SK-N-SH (cell line): ENCODE measurements at regions not wholly inside any gene's neighbourhood (a gene's known extent, or its start where the extent isn't known, plus 50 kb on each side); places are given as distances from the start of the nearest gene placed in this dataset.

Source experiments
- CTCF ChIA-PET: fragments of 300-600, 350-600 bp; formaldehyde crosslinking; extraction: SDS; loops from one replicate; lab custom pipeline; 2021; lab: Yijun Ruan, JAX
- POLR2A ChIA-PET: fragments of 350-600 bp; sonication (Branson Sonifier 250); formaldehyde crosslinking; extraction: SDS; loops from one replicate; lab custom pipeline; 2020; ENCODE audit warnings: antibody characterized with exemption, inconsistent platforms; lab: Yijun Ruan, JAX
- DNase-seq: peaks from one replicate; pipeline ENCODE4 v3.0.0; 2012
- H2AFZ ChIP-seq: fragments of 200-600 bp; sonication (generic); 2 replicates; pipeline ENCODE4 v1.8.1; 2016; ENCODE audit warnings: antibody characterized with exemption, mild to moderate bottlenecking, low read depth
- H3F3A ChIP-seq: fragments of 200-600 bp; sonication (generic); replicated peaks from 2 replicates; pipeline ENCODE3; 2016; ENCODE audit warnings: antibody characterized with exemption, mild to moderate bottlenecking; ENCODE audit not compliant: insufficient read depth
- H3K27ac ChIP-seq, 2 experiments: fragments of 200-500 bp in 1 of 2; fragments of 200-600 bp in 1 of 2; sonication (Bioruptor generic) in 1 of 2; sonication (generic), shearing (Covaris generic) in 1 of 2; 2 replicates each; pipeline versions ENCODE4 v1.5.1 to v1.6.1; 2014 to 2016; ENCODE audit warnings: low read depth in 2 of 2, inconsistent platforms in 1 of 2, low read length in 1 of 2, mild to moderate bottlenecking in 1 of 2, mixed read lengths in 1 of 2
- H3K27me3 ChIP-seq: fragments of 200-600 bp; sonication (generic), shearing (Covaris generic); 2 replicates; pipeline ENCODE4 v1.6.1; 2016; ENCODE audit warnings: mixed run types; ENCODE audit not compliant: insufficient read depth
- H3K36me3 ChIP-seq, 2 experiments: fragments of 200-500 bp in 1 of 2; fragments of 200-600 bp in 1 of 2; sonication (Bioruptor generic) in 1 of 2; sonication (generic) in 1 of 2; replicated peaks in 1 of 2; 2 replicates each; pipeline versions ENCODE3 to v1.5.1; 2014 to 2016; ENCODE audit warnings: low read length in 1 of 2, mild to moderate bottlenecking in 1 of 2; ENCODE audit not compliant: insufficient read depth in 2 of 2, control insufficient read depth in 1 of 2
- H3K4me1 ChIP-seq, 2 experiments: fragments of 200-500 bp in 1 of 2; fragments of 200-600 bp in 1 of 2; sonication (Bioruptor generic) in 1 of 2; sonication (generic), shearing (Covaris generic) in 1 of 2; 2 replicates each; pipeline versions ENCODE4 v1.5.1 to v1.6.1; 2014 to 2016; ENCODE audit warnings: low read depth in 1 of 2, low read length in 1 of 2, mixed run types in 1 of 2; ENCODE audit not compliant: insufficient read depth in 2 of 2, control insufficient read depth in 1 of 2
- H3K4me2 ChIP-seq: fragments of 200-600 bp; sonication (generic), shearing (Covaris generic); 2 replicates; pipeline ENCODE4 v1.6.1; 2017; ENCODE audit warnings: mixed run types
- H3K4me3 ChIP-seq, 2 experiments: fragments of 200-500 bp in 1 of 2; fragments of 200-600 bp in 1 of 2; sonication (Bioruptor generic) in 1 of 2; sonication (generic), shearing (Covaris generic) in 1 of 2; 2 replicates each; pipeline versions ENCODE4 v1.5.1 to v1.8.1; 2014 to 2016; ENCODE audit warnings: low read depth in 2 of 2, inconsistent platforms in 1 of 2, low read length in 1 of 2, mild to moderate bottlenecking in 1 of 2, mixed read lengths in 1 of 2, moderate library complexity in 1 of 2
- H3K79me2 ChIP-seq: fragments of 200-600 bp; sonication (generic); 2 replicates; pipeline ENCODE4 v1.8.1; 2017; ENCODE audit warnings: mild to moderate bottlenecking; ENCODE audit not compliant: insufficient read depth
- H3K9ac ChIP-seq: fragments of 200-600 bp; sonication (generic); 2 replicates; pipeline ENCODE4 v1.6.1; 2017; ENCODE audit warnings: mixed run types
- H3K9me2 ChIP-seq: fragments of 200-600 bp; sonication (generic); 2 replicates; pipeline ENCODE4 v1.6.1; 2017; ENCODE audit warnings: mixed run types
- H3K9me3 ChIP-seq: fragments of 200-600 bp; sonication (generic); 2 replicates; pipeline ENCODE4 v1.6.1; 2017; ENCODE audit warnings: mixed run types, mild to moderate bottlenecking, moderate library complexity
- H4K20me1 ChIP-seq: fragments of 200-600 bp; sonication (generic); 2 replicates; pipeline ENCODE4 v1.6.1; 2017; ENCODE audit warnings: mild to moderate bottlenecking, mixed run types; ENCODE audit not compliant: insufficient read depth
- EP300 ChIP-seq, 2 experiments: IDR thresholded peaks; 2 replicates each; pipeline versions ENCODE4 v1.4.0 to v1.6.1; 2012; ENCODE audit warnings: borderline replicate concordance in 1 of 2, low read depth in 1 of 2, low read length in 1 of 2
- EZH2phosphoT487 ChIP-seq: fragments of 200-600 bp; sonication (generic); IDR thresholded peaks from 2 replicates; pipeline ENCODE4 v1.6.1; 2017; ENCODE audit warnings: low read depth, mixed run types, mild to moderate bottlenecking, antibody characterized with exemption, moderate library complexity, borderline replicate concordance
- FOSL2 ChIP-seq: IDR thresholded peaks from 2 replicates; pipeline ENCODE4 v1.4.0; 2012; ENCODE audit warnings: low read depth, mild to moderate bottlenecking, moderate library complexity, borderline replicate concordance
- GABPA ChIP-seq: IDR thresholded peaks from 2 replicates; pipeline ENCODE4 v1.4.0; 2012; ENCODE audit warnings: low read depth, mild to moderate bottlenecking
- GATA2 ChIP-seq: sonication (generic); formaldehyde crosslinking; IDR thresholded peaks from 2 replicates; pipeline ENCODE4 v1.5.0; 2020; ENCODE audit warnings: mild to moderate bottlenecking, missing genetic modification reagents
- IRF3 ChIP-seq: fragments of 150-350 bp; IDR thresholded peaks from 2 replicates; pipeline ENCODE4 v1.6.1; 2016; ENCODE audit warnings: mild to moderate bottlenecking, low read depth, low read length
- JUND ChIP-seq: IDR thresholded peaks from 2 replicates; pipeline ENCODE4 v1.4.0; 2012
- MXI1 ChIP-seq: IDR thresholded peaks from 2 replicates; pipeline ENCODE4 v1.6.1; 2012; ENCODE audit warnings: mild to moderate bottlenecking, low read depth, low read length, improper control_type of control experiment
- NFIC ChIP-seq: IDR thresholded peaks from 2 replicates; pipeline ENCODE4 v1.4.0; 2012; ENCODE audit warnings: borderline replicate concordance
- NRF1 ChIP-seq: IDR thresholded peaks from 2 replicates; pipeline ENCODE4 v1.6.1; 2012; ENCODE audit warnings: low read depth, mild to moderate bottlenecking, low read length
- POLR2AphosphoS5 ChIP-seq: IDR thresholded peaks from 2 replicates; pipeline ENCODE4 v1.6.1; 2012; ENCODE audit warnings: low read depth, low read length
- RAD21 ChIP-seq: IDR thresholded peaks from 2 replicates; pipeline ENCODE4 v1.6.1; 2012; ENCODE audit warnings: mild to moderate bottlenecking, low read length
- REST ChIP-seq: IDR thresholded peaks from 2 replicates; pipeline ENCODE4 v1.6.1; 2012; ENCODE audit warnings: mild to moderate bottlenecking, low read depth, low read length, moderate library complexity
- RFX5 ChIP-seq: IDR thresholded peaks from 2 replicates; pipeline ENCODE4 v1.6.1; 2012; ENCODE audit warnings: mild to moderate bottlenecking, improper control_type of control experiment, low read length
- SMC3 ChIP-seq: IDR thresholded peaks from 2 replicates; pipeline ENCODE4 v1.6.1; 2012; ENCODE audit warnings: low read depth, low read length, improper control_type of control experiment
- TAF1 ChIP-seq: IDR thresholded peaks from 2 replicates; pipeline ENCODE4 v1.6.1; 2012; ENCODE audit warnings: low read depth, mild to moderate bottlenecking, low read length, moderate library complexity, borderline replicate concordance
- TCF12 ChIP-seq: IDR thresholded peaks from 2 replicates; pipeline ENCODE4 v1.4.0; 2012
- TEAD4 ChIP-seq: IDR thresholded peaks from 2 replicates; pipeline ENCODE4 v1.4.0; 2012; ENCODE audit warnings: mild to moderate bottlenecking, borderline replicate concordance; ENCODE audit not compliant: insufficient read depth
- USF1 ChIP-seq: IDR thresholded peaks from 2 replicates; pipeline ENCODE4 v1.4.0; 2012; ENCODE audit warnings: low read depth, borderline replicate concordance
- WGBS: methylation state at CpG from one replicate; pipeline ENCODE4 v1.1.6; 2017; ENCODE audit warnings: low lambda C conversion rate; 5-methylcytosine and 5-hydroxymethylcytosine counted together

- TF ChIP-seq JUND (no peak), FOSL2 (no peak), NRF1 (no peak), NFIC (no peak), IRF3 (no peak)
Measured at GRCh38 chr11:110827276-110827675, 115.0 kb upstream of the ARHGAP20 start (continued).

- TF ChIP-seq NFIC (no peak), NRF1 (no peak), RAD21 (no peak), GATA2 (CRISPR knock-in tag) (no peak), TEAD4 (no peak), EP300 (IDR thresholded peaks at IDR 0.05; ENCODE audit: borderline replicate concordance in 1 of 2, low read depth in 1 of 2, low read length in 1 of 2) (no peak), POLR2AphosphoS5 (no peak), TCF12 (no peak), MXI1 (no peak), USF1 (no peak), RFX5 (no peak), JUND (no peak), REST (no peak), TAF1 (no peak), SMC3 (no peak), EZH2phosphoT487 (no peak), GABPA (no peak)
- POLR2A ChIA-PET = no interaction called here
- Histone ChIP-seq H3K9me2 (no peaks in the 10 kb centered on the region), H3K4me1 (peaks cover 2 to 6% of the 10 kb centered on the region in 2 experiments; a peak in 2 of 4 replicates), H3K36me3 (no peaks in the 10 kb centered on the region), H3K27me3 (no peaks in the 10 kb centered on the region), H3K4me2 (no peak overlapping the region), H3K4me3 (no peak overlapping the region), H4K20me1 (no peaks in the 10 kb centered on the region), H3K9me3 (no peaks in the 10 kb centered on the region), H2AFZ (no peak overlapping the region), H3K9ac (no peak overlapping the region), H3K79me2 (no peaks in the 10 kb centered on the region), H3K27ac (no peak overlapping the region), H3F3A (no peaks in the 10 kb centered on the region)
- WGBS = 84% methylated on average over 3 of the region's 3 CpGs
- CTCF ChIA-PET = no interaction called here
- DNase-seq = no peak
Measured at GRCh38 chr11:110824912-110825620, 112.8 kb upstream of the ARHGAP20 start.
